Keratinocyte (primary cell): ENCODE measurements at regions not wholly inside any gene's neighbourhood (a gene's known extent, or its start where the extent isn't known, plus 50 kb on each side); places are given as distances from the start of the nearest gene placed in this dataset.

Experiments
- DNase-seq: peaks from one replicate; pipeline ENCODE4 v3.0.0-alpha.2; 2011; ENCODE audit warnings: low read depth, missing footprints, low spot score
- FAIRE-seq: peaks from 2 replicates; lab custom pipeline; 2011; peaks lifted over from hg19 to GRCh38; lab: Jason Lieb, UNC
- H2AFZ ChIP-seq: 2 replicates; pipeline ENCODE4 v1.6.0; 2012; ENCODE audit warnings: low read length, control low read depth, inconsistent platforms; ENCODE audit not compliant: control insufficient read depth
- H3K27ac ChIP-seq: 2 replicates; pipeline ENCODE4 v1.5.1; 2011; ENCODE audit warnings: low read length; ENCODE audit not compliant: control insufficient read depth, insufficient read depth
- H3K27me3 ChIP-seq: 3 replicates; pipeline ENCODE4 v1.6.0; 2011; ENCODE audit warnings: low read length; ENCODE audit not compliant: control insufficient read depth, insufficient read depth; ENCODE audit errors: extremely low read depth
- H3K36me3 ChIP-seq, 2 experiments: 2 replicates in 1 of 2; 3 replicates in 1 of 2; pipeline ENCODE4 v1.5.1; 2011; ENCODE audit warnings: low read length in 2 of 2, mild to moderate bottlenecking in 1 of 2; ENCODE audit not compliant: control insufficient read depth in 2 of 2, insufficient read depth in 2 of 2; ENCODE audit errors: extremely low read depth in 1 of 2
- H3K4me1 ChIP-seq: 3 replicates; pipeline ENCODE4 v1.5.1; 2011; ENCODE audit warnings: low read length; ENCODE audit not compliant: control insufficient read depth, insufficient read depth; ENCODE audit errors: extremely low read depth
- H3K4me2 ChIP-seq: 3 replicates; pipeline ENCODE4 v1.6.0; 2011; ENCODE audit warnings: low read depth, low read length; ENCODE audit not compliant: control insufficient read depth, insufficient read depth; ENCODE audit errors: extremely low read depth
- H3K4me3 ChIP-seq, 3 experiments: fragments of 200-600 bp in 1 of 3; sonication (generic) in 1 of 3; 2 replicates in 2 of 3; 3 replicates in 1 of 3; pipeline ENCODE4 v1.5.1; 2011 to 2016; ENCODE audit warnings: low read length in 3 of 3, mild to moderate bottlenecking in 3 of 3, control low read depth in 2 of 3, inconsistent platforms in 1 of 3, low read depth in 1 of 3, mixed read lengths in 1 of 3, mixed run types in 1 of 3, moderate library complexity in 1 of 3; ENCODE audit not compliant: control insufficient read depth in 2 of 3, insufficient read depth in 2 of 3; ENCODE audit errors: extremely low read depth in 1 of 3
- H3K79me2 ChIP-seq: 2 replicates; pipeline ENCODE4 v1.6.0; 2012; ENCODE audit warnings: low read length; ENCODE audit not compliant: control insufficient read depth, insufficient read depth
- H3K9ac ChIP-seq: 3 replicates; pipeline ENCODE4 v1.6.0; 2011; ENCODE audit warnings: low read length; ENCODE audit not compliant: control insufficient read depth, insufficient read depth; ENCODE audit errors: extremely low read depth
- H3K9me1 ChIP-seq: 3 replicates; pipeline ENCODE4 v1.6.0; 2011; ENCODE audit warnings: low read length; ENCODE audit not compliant: control insufficient read depth, insufficient read depth; ENCODE audit errors: extremely low read depth
- H3K9me3 ChIP-seq: 2 replicates; pipeline ENCODE4 v1.5.1; 2012; ENCODE audit warnings: low read depth, low read length; ENCODE audit not compliant: control insufficient read depth
- H4K20me1 ChIP-seq: 3 replicates; pipeline ENCODE4 v1.6.0; 2011; ENCODE audit warnings: low read length; ENCODE audit not compliant: control insufficient read depth, insufficient read depth; ENCODE audit errors: extremely low read depth
- EZH2 ChIP-seq: IDR thresholded peaks from one replicate; pipeline ENCODE4 v1.6.1; 2012; ENCODE audit warnings: inconsistent platforms, mild to moderate bottlenecking, low read length, moderate library complexity
- dilution Hi-C: fragments of 300-500 bp; cut with MboI; formaldehyde crosslinking; loops from one replicate; pipeline ENCODE4 v1.7.0; 2020; ENCODE audit warnings: low sequenced_read_pairs; ENCODE audit not compliant: extremely low pct_ligation_motif_present
- TF ChIP-seq, protein P1 (sequence below), 3 experiments: IDR thresholded peaks in 1 of 3; conservative IDR thresholded peaks in 1 of 3; optimal IDR thresholded peaks in 1 of 3; 2 replicates in 2 of 3; 3 replicates in 1 of 3; pipeline versions ENCODE3 to v1.5.1; 2011; ENCODE audit warnings: low read length in 3 of 3, mild to moderate bottlenecking in 3 of 3, moderate library complexity in 2 of 3, control low read depth in 1 of 3, inconsistent platforms in 1 of 3; ENCODE audit not compliant: insufficient read depth in 2 of 3; ENCODE audit errors: extremely low read depth in 1 of 3

DNA sequence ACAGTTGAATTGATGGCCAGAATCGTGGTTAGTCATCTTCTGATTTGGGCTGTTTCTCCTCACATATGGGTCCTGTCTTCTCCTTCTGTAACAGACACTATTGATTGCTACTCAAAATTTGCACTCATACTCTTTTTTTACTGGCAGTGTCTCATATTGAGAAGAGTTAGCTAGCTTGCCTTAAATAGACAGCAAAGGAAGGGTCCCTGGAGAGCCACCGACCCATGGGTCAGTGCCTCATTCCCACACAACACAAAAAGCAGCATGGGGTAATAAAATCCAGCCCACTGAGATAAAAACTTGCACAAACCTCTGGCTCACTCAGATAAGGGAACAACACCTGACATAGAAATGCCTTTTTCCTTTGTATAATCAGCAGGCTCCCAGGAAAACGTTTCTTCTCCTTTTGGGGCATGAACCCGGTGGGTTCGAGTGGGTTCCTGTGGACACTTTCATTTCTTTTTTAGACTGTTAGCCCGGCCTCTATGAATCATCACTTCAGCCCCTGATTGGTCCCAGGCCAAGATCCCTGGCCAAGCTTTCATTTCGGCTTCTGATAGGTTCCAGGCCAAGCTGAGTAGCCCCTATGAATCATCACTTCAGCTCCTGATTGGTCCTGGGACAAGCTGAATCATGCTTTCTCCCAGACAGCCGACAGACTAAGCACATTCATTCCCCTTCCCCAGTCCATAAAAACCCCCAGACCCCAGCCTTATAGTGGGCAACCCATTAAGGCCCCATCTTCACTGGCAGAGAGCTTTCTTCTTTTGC lies 408.1 kb downstream of the DCAF12L2 start:
- H3K9me3 ChIP-seq, result no peaks in the 10 kb centered on the region
- H3K4me2 ChIP-seq, result no peak overlapping the region
- H3K9me1 ChIP-seq, result no peaks in the 10 kb centered on the region
- no peak overlapping the region for H2AFZ ChIP-seq
- TF ChIP-seq EZH2, result no peak
- TF ChIP-seq, protein P1, sequence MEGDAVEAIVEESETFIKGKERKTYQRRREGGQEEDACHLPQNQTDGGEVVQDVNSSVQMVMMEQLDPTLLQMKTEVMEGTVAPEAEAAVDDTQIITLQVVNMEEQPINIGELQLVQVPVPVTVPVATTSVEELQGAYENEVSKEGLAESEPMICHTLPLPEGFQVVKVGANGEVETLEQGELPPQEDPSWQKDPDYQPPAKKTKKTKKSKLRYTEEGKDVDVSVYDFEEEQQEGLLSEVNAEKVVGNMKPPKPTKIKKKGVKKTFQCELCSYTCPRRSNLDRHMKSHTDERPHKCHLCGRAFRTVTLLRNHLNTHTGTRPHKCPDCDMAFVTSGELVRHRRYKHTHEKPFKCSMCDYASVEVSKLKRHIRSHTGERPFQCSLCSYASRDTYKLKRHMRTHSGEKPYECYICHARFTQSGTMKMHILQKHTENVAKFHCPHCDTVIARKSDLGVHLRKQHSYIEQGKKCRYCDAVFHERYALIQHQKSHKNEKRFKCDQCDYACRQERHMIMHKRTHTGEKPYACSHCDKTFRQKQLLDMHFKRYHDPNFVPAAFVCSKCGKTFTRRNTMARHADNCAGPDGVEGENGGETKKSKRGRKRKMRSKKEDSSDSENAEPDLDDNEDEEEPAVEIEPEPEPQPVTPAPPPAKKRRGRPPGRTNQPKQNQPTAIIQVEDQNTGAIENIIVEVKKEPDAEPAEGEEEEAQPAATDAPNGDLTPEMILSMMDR (optimal IDR thresholded peaks at IDR 0.05 in 1 of 3, IDR thresholded peaks at IDR 0.05 in 1 of 3, conservative IDR thresholded peaks at IDR 0.05 in 1 of 3; ENCODE audit: extremely low read depth in 1 of 3, insufficient read depth in 2 of 3, low read length in 3 of 3), result no peak
- H3K36me3 ChIP-seq, result no peaks in the 10 kb centered on the region
- H3K27me3 ChIP-seq, result no peaks in the 10 kb centered on the region
- H4K20me1 ChIP-seq, result no peaks in the 10 kb centered on the region
- dilution Hi-C loops, result no loop called here
- no peak overlapping the region for H3K4me3 ChIP-seq
- DNase-seq (no peak), FAIRE-seq (no peak)
- H3K79me2 ChIP-seq, result no peaks in the 10 kb centered on the region
- no peak overlapping the region for H3K9ac ChIP-seq
- H3K4me1 ChIP-seq, result no peaks in the 10 kb centered on the region
- H3K27ac ChIP-seq, result no peak overlapping the region

DNA sequence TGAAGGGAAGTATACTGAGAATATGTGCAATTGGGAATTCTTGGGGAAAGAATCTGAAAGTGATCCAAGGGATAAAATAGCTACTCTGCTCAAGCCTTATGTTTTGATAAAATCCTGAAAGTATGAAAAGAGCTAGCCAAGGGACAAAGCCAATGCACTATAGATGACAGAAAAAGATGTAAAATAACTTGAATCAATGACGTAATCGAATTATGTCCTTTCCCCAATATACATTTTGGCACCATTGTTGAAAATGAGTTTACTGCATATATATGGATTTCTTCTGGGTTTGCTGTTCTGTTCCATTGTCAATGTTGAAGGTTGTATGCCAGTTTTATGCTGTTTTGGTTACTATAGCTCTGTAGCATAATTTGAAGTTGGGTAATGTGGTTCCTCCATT lies 407.3 kb downstream of the DCAF12L2 start:
- Histone ChIP-seq H3K4me2 (no peak overlapping the region), H3K4me3 (no peak overlapping the region), H3K9me3 (no peaks in the 10 kb centered on the region), H3K9ac (no peak overlapping the region), H3K27me3 (no peaks in the 10 kb centered on the region), H3K79me2 (no peaks in the 10 kb centered on the region), H2AFZ (no peak overlapping the region), H3K9me1 (no peaks in the 10 kb centered on the region), H3K36me3 (no peaks in the 10 kb centered on the region), H4K20me1 (no peaks in the 10 kb centered on the region), H3K27ac (no peak overlapping the region), H3K4me1 (no peaks in the 10 kb centered on the region)
- DNase-seq (no peak), FAIRE-seq (no peak)
- dilution Hi-C loops, result no loop called here
- TF ChIP-seq EZH2, result no peak
- TF ChIP-seq, protein P1 (optimal IDR thresholded peaks at IDR 0.05 in 1 of 3, IDR thresholded peaks at IDR 0.05 in 1 of 3, conservative IDR thresholded peaks at IDR 0.05 in 1 of 3; ENCODE audit: extremely low read depth in 1 of 3, insufficient read depth in 2 of 3, low read length in 3 of 3), result no peak
